ENCODE measurements at regions not wholly inside any gene's neighbourhood (a gene's known extent, or its start where the extent isn't known, plus 50 kb on each side); places are given as distances from the start of the nearest gene placed in this dataset.
"Not testable (repeated sequence)": the region's sequence is repeated elsewhere in the genome, so short reads cannot be mapped to it uniquely, and the experiment has no call there.

GRCh38 chr5:93682471-93683404 lies 58.7 kb downstream of the POU5F2 start:
- not testable (repeated sequence) for DNase-seq (ENCODE audit: low read depth)

GRCh38 chr5:93681432-93681831 lies 60.0 kb downstream of the POU5F2 start:
- DNase-seq (ENCODE audit: low read depth) = no peak

DNA sequence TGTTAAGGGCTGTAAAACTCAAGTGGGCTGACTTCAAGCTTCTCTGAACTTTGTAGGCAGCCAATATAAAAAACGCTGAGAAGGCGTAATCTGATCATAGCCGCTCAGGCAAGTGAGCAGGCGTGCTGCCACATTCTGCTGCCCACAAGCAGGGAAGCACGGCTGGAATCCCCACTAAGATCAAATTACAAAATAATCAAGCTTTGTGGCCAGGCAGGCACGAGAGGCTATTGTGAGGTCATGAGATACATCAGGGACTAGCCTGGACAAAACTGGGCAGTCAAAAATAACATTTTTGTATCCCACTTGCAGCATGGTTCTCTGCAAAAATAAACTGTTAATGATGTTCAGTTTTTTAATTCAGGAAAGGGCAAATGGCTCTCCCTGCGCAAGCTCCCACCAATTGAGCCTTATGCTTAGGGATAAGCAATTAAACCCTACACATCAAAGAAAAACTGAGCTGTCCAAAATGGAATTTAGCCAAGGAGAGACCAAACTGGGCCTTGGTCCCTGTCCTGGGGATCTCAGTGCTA lies 64.0 kb downstream of the POU5F2 start:
- peak; percentile 63 for DNase-seq (ENCODE audit: low read depth)

GRCh38 chr5:93676704-93677103 lies 64.7 kb downstream of the POU5F2 start:
- DNase-seq (ENCODE audit: low read depth) = no peak

- DNase-seq (ENCODE audit: low read depth) = no peak
These were observed 65.6 kb downstream of the POU5F2 start for GRCh38 chr5:93675460-93676450.

- DNase-seq (ENCODE audit: low read depth) = no peak
These were observed 66.4 kb downstream of the POU5F2 start for GRCh38 chr5:93674866-93675459.

DNA sequence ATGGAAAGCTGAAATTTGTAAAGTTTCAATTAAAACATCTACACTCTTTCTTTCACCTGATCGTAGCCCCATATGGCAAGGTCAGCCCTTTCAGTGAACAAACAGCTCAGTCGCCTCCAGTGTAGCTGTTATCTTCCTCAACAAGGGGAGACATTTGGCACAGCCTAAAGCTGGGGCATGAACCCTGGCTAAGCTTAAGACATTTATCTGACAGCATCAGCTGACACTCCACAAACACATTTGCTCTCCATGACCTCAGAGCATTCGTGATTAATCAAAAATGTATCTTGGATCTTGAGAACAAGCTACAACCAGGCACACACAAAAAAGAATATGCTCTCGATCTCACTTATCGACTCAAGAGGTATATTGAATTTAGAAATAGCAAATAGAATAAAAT lies 67.3 kb downstream of the POU5F2 start:
- DNase-seq (ENCODE audit: low read depth) = no peak

DNA sequence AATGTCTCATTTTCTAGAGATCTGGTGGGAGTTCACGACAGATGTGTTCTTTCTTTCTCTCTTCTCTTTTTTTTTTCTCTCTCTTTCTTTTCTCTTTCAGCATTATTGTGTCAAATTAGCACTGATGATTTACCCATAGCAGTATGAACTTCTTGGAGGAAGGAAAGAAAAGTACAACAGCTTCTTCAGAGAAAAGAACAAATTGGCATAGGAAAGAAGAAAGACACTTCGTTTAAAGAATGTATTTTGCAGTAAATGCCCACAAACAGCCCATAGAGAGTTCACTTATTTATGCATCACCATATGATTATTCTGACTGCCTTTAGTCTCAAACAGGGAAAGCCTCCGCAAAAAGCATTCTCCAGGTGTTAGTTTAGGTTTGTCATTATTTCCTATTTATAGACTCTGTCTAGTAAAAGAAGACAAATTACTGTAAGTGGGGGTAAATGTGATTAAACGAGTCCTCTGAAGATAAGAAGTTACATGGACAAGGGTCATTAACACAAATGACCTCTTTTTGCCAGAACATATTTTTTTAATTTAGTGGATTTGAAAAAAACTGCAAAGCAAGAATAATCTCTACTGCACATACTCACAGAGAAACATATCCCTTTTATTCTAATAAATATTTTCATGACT lies 68.0 kb downstream of the POU5F2 start:
- DNase-seq (ENCODE audit: low read depth) = no peak

DNA sequence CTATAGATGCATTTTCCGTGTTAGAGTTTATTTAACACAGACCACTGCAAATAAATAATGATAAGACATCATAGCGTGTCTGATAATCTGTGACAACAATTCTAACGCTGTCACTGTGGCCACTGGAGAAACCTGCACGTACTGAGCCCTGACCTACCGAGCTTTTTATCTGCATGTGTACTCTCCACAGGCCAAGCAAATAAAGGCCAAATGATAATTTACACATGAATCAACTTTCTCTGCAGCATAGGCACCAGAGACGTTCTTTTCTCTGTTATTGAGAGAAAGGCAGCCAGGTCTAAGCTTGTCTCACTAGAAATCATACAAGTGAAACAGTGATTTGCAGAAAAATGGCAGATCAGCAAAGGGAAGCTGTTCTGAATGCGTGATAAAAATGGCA lies 75.8 kb downstream of the POU5F2 start:
- DNase-seq (ENCODE audit: low read depth) = no peak

DNA sequence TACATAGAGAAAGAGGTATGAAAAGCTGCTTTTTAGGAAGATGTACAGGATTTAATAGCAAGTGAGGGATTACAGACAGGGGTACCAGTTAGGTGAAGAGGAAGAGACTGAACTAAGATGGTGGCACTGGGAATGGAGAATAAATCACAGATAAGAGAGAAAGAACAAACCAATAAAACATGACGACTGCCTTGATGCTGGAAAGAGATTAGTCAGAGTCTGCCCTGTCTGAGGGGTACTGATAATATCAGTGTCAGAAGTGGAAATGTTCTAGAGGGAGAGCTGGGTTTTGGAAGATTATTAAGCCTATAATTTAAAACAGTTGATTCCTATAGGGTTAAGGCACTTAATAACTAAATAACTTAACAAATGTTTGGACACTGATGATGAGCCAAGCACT lies 77.7 kb downstream of the NR2F1 start:
- no peak for DNase-seq (ENCODE audit: low read depth)

DNA sequence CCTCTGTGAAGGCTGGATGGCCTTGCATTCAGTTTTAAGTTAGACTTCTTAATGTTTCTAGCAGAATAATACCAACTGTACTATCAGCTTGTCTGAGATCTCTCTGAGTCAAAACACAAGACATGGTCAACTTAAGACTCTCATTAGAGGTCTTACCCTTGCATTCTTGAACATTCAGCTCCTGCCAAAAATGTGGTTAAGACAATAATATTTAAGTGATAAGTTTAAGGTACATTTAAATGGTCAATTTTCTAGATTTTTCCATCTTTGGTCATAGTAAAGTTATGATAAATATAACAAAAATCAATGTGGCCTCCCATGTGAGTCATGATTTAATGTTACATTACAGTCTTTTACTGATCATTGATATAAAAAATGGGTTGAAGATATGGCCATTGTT lies 75.0 kb downstream of the NR2F1 start:
- peak; percentile 49 for DNase-seq (ENCODE audit: low read depth)

DNA sequence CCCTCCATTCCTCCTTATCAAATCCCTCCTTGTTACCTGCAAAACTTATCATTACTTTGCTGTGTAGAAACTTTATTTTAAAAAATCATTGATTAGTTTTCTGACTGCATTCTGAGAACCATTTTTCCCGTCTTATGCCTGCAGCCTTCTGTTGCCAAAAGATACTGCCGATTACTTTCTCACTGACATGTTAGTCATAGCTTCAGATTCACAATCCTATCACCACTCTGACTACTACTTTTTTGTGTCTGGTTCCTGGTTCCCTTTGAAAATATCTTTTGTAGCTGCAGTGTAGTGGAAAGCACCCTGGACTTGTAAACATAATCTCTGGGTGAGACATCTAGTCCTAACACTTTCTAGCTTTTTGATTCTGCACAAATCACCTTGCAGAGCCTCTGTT lies 71.7 kb downstream of the NR2F1 start:
- no peak for DNase-seq (ENCODE audit: low read depth)

- no peak for DNase-seq (ENCODE audit: low read depth)
These were observed 70.7 kb downstream of the NR2F1 start for GRCh38 chr5:93653716-93654115.

GRCh38 chr5:93649234-93649900 lies 66.3 kb downstream of the NR2F1 start:
- no peak for DNase-seq (ENCODE audit: low read depth)

- no peak for DNase-seq (ENCODE audit: low read depth)
These were observed 61.7 kb downstream of the NR2F1 start for GRCh38 chr5:93644760-93645159.
